HG03565 (cell line): ENCODE measurements at regions not wholly inside any gene's neighbourhood (a gene's known extent, or its start where the extent isn't known, plus 50 kb on each side); places are given as distances from the start of the nearest gene placed in this dataset.

Experiments used
- ATAC-seq: cut with Tn5 transposase; IDR thresholded peaks from one replicate; pipeline ENCODE4 v1.9.1; 2021; ENCODE audit warnings: mild to moderate bottlenecking, moderate library complexity; ENCODE audit not compliant: unreplicated experiment

DNA sequence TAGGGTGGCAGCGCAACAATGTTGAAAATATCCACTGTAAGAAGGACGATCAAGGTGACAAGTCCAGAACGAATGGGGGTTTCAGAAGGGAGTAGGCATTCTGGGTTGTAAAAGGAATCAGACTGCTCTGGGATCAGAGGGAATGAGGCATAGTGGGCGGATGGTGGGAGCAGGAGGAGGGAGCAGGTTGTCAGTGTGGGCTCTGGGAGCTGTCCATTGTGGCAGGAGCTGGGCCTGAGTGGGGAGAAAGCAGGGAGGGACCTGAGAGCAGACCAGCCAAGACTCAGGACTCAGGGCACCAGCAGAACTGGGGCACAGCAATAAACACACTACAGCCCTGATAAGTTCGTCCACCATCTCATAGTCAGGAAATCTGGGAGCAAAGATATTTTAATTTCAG lies 292.6 kb upstream of the MKI67 start:
- ATAC-seq = no peak

- ATAC-seq = no peak
Measured at GRCh38 chr10:128419466-128420019, 293.3 kb upstream of the MKI67 start.

GRCh38 chr10:128420623-128421022 lies 294.4 kb upstream of the MKI67 start:
- ATAC-seq = no peak

DNA sequence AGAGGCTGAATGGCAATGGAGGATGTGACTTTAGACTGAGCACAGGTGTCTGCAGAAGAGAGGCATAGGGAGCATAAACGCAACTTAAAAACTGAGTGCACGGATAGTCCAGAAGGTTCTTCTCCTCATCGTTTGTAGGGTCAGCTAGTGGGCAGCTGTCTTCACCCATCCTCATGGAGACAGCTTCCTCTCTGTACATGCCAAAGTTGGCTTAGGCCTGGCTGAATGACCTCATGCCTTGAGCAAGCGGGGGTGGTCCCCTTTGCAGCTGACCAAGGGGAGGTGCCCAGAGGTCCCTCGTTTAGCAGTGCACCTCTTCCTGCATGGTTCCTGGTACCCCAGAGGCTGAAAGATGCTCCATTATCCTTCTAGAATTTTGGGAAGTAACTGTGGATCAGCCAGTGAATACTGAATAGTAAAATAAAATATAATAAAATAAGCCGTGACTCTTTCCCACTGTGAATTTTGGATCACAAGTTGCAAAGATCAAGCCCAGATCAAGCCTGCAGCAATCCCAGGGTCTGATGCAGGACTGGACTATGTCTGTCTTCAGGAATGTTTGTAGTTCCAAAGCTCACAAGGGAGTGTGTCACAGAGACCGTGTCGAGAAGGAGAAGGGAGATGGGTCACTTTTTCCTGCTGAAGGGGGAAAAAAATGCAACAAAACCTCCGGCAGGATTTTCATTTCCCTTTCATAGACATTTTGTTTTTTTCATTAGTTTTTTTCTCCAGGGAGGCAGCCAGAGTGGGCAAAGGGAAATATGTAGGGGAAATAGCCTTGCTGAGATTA lies 295.3 kb upstream of the MKI67 start:
- no peak for ATAC-seq

- no peak for ATAC-seq
Measured at GRCh38 chr10:128422190-128422589, 296.0 kb upstream of the MKI67 start.

GRCh38 chr10:128422999-128423398 lies 296.8 kb upstream of the MKI67 start:
- no peak for ATAC-seq

- ATAC-seq = no peak
Measured at GRCh38 chr10:128429321-128429720, 303.1 kb upstream of the MKI67 start.

GRCh38 chr10:128429835-128430513 lies 303.8 kb upstream of the MKI67 start:
- no peak for ATAC-seq

DNA sequence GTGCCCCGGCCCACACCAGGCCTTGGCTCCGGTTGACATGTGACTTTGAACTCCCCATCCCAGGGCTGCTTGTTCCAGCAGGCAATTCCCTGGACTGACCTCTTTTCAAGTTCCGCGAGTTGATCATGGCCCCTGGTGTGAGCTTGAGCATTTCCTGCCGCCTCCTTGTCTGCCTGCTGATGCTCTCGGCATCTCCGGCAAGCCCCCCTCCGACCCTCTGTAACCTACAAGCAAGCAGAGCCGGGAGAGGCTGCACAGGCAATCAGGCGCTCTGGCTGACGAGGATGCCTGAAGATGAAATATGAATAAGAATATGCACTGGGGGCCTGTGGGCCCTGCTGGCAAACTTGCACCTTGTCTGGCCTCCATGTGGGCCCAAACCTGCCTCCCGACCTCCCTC lies 304.9 kb upstream of the MKI67 start:
- ATAC-seq = no peak

DNA sequence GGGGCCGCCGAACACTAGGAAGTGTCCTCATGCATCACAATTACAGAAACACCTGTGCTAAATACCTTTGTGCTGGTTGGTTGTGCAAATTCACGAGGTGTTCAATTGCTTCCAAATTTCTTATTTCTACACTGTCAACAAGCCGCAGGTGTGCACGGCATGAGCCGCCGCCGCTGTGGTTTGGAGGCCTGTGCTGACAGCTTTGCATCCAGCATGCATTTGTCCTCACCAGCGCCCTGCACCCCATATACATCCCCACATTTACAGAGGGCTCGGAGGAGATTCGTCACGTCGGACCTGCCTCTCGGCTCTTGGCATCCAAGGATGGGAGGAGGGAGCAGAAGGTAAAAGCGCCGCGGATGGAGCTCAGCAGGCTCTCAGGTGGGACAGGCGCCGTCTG lies 305.3 kb upstream of the MKI67 start:
- ATAC-seq = no peak

DNA sequence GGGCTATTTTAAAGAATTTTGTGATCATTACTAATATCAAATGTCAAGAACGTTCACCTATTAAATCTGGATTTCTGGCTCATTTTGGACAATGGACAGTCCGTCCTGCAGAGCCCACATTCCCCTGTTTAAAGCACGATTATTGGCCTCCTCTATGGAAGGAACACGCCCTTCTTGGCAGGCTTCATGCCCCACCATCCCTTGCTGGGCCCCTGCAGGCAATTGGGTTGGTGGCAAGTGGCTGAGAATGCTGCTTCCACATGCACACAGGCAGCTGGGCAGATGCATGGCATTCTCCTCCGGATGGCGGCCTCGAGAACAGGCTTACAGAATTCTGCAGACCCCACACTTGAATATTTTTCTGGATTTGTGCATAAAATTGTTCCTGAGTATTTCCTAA lies 305.8 kb upstream of the MKI67 start:
- ATAC-seq = no peak

DNA sequence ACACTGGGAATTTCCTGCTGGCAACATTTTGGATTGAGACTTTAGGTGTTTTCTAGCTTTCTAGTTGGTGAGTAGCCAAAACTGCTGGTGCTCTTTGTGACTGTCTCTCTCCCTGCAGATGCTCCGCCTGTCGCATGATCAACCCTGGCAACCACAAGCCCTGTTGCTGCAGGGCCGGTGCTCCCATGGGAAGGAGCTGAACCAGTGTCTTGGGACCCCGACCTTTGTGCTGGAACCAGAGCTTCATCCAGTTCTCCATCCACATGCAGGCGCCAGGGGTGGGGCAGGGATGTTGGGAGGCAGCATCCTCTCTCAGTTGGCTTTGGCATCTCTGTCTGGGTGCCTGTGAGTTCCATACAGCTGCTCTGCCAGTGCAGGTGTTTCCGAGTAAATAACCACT lies 306.2 kb upstream of the MKI67 start:
- no peak for ATAC-seq

DNA sequence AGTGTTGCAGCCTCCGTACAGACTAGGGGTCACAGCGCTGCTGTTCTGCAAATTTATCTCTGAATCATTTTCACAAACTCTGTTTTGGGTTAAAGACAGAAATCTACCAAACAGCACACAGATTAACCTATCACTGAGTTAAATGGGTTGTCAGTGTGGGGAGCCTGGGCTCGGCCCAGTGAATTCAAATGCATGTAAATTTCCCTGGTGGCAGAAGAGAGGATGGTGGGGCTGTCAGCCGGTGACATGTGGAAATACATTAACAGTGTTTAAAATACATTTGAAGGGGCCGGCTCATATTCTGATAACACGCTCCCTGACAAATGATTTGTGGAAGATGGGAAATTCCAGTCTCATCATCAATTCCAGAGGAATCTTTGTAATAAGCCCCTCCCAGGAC lies 309.6 kb upstream of the MKI67 start:
- no peak for ATAC-seq

DNA sequence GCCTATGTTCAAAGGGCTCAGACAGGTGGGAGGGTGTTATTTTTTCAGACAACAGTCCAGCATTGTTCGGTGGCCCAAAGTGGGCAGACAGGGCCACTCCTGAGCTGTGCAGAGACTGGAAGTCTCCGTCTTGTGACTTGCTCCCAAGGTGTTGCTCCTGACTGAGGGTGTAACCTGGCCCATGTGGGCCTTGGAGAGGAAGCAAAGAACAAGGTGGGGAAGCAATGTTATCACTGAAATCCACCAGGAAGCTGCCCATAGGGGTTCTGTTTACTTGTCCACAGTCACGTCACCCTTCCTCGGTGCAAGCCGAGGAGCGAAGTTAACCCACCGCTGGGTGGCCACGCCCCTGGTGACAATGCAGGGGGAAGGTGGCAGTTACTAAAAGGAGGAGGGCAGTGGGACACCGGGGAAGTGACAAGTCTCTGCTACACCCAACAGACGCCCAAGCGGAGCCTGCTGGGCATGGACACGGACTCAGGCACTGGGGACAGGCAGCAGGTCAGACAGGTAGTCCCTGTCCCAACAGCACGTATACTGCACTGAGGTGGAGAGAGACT lies 311.6 kb upstream of the MKI67 start:
- no peak for ATAC-seq

DNA sequence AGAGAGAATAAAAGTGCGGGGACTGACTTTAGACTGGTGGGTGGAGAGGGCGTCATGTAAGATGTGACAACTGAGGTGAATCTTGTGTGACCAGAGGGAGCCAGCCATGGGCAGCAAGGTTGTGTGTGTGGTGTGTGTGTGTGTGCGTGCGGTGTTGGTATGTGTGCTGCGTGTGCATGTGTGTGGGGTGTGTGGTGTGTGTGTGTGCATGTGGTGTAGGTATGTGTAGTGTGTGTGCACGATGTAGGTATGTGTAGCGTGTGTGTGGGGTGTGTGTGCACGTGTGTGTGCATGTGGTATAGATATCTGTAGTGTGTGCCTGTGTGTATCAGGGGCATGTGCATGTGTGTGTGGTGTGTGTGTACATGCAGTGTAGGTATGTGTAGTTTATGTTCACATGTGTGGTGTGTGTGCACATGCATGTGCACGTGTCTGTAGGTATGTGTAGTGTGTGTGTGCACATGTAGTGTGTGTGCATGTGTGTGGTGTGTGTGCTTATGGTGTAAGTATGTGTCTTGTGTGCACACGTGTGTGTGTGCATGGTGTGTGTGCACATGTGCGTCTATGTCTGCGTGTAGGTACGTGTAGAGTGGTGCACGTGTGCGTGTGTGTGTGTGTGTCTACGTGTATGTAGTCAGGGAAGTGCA lies 312.3 kb upstream of the MKI67 start:
- ATAC-seq = no peak

GRCh38 chr10:128440513-128441160 lies 314.4 kb upstream of the MKI67 start:
- no peak for ATAC-seq

DNA sequence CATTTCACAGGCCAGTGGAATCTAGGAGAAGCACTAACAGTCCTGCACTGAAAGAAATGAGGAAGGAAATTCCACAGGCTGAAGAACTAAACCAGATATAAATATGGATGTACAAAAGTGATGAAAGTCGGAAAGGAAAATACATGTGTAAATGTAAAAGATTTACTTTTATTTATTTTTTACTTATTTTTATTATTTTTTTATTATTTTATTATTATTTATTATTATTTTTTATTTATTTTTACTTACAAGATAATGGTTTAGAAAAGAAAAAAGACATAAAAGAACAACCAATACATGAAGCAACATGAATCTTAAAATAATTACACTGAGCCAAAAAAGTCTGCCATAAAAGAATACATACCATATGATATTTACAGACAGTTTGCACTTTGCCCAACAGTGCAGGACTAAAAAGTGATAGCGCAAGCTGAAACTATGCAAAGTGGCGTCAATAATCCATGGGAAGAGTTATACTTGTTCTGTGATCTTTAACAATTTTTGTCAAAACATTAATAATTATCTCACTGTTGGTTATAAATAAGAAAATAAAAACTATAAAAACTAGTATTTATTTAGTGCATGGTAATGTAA lies 317.8 kb upstream of the MKI67 start:
- ATAC-seq = no peak

DNA sequence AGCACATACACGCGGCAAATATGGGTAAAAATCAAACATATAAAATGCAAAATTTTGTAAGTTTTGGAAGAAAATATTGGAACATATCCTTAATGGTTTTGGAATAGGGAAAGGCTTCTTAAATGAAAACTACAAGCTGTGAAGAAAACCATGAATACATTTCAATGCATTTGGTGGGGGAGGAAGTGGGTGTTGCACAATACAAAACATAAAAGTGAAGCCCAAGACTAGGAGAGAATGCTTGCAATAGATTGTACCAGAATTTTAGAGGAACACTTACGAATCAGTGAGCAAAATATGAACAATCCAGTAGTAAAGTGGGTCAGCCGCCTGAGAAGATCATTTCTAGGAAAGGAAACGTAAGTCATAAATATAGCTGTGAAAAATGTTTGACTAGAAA lies 322.6 kb upstream of the MKI67 start:
- no peak for ATAC-seq

DNA sequence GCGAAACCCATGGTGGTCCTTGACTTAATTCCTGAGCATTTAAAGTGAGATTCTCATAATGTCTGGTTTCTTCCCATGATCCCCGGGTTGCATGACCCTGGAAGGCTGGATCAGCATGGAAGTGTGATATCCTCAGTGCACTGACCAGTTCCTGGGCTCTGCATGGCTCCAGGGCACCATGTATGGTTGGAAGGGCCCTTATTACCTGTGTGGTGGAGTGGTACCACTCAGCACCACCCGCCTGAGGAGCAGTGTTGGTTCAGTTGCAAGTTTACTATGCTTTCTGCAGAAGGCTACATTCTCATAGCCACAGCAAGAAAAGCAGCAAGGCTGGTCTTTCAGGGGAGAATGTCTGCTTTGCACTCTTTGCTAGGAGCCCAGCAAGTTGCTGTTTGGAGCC lies 325.7 kb upstream of the MKI67 start:
- ATAC-seq = no peak

DNA sequence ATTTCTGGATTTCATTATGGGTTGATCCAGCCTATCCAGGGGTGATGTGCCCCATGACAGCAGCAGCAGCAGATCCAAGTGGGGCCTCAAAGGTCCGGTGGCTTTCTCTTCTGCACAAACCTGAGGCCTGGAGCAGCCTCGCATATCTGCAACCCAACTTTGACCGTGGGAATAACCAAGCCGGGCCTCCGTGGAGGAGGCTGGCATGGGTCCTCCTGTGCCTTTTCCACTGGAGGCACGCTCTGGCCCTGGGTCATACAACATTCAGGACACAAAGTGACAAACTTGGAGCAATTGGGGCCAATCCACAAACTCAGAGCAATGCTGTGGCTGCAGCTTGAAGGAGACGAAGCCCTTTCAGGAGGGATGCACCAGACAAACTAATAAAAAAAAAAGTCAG lies 330.0 kb upstream of the MKI67 start:
- ATAC-seq = no peak

DNA sequence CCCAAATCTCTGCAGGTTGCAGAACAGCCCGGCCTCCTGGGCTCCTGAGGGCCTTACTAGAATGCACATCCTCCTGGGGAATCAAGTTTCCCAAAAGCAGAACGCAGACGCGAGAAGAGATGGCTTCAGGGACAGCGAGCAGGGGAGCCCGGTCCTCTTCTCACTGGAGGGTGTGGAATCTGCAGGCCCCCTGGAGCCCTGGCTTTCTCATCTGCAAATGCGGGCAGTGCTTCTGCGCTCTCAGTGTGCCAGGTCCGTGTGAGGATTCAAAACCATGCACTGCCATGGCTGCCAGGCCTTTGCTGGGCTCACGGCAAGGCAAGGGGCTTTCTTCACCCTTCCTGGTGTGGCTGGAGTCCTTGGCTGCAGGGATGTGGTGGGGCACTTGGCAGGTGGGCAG lies 330.9 kb upstream of the MKI67 start:
- ATAC-seq = no peak
